HEK293 (cell line): ENCODE measurements at regions not wholly inside any gene's neighbourhood (a gene's known extent, or its start where the extent isn't known, plus 50 kb on each side); places are given as distances from the start of the nearest gene placed in this dataset.

Experiments
- ZNF394 ChIP-seq: fragments of 450-650 bp; formaldehyde crosslinking; IDR thresholded peaks from 2 replicates; pipeline ENCODE4 v1.5.1; 2016; ENCODE audit warnings: missing biosample characterization, missing genetic modification characterization, mild to moderate bottlenecking, moderate library complexity, borderline replicate concordance
- ZNF513 ChIP-seq: fragments of 450-650 bp; IDR thresholded peaks from 2 replicates; pipeline ENCODE4 v1.5.1; 2018; ENCODE audit warnings: missing biosample characterization, missing genetic modification characterization
- ZNF621 ChIP-seq: fragments of 450-650 bp; formaldehyde crosslinking; IDR thresholded peaks from 2 replicates; pipeline ENCODE4 v1.5.1; 2017; ENCODE audit warnings: missing biosample characterization, missing genetic modification characterization
- TF ChIP-seq, protein P1 (sequence below): fragments of 450-650 bp; formaldehyde crosslinking; IDR thresholded peaks from 2 replicates; pipeline ENCODE4 v1.5.1; 2016; ENCODE audit warnings: missing biosample characterization, missing genetic modification characterization

DNA sequence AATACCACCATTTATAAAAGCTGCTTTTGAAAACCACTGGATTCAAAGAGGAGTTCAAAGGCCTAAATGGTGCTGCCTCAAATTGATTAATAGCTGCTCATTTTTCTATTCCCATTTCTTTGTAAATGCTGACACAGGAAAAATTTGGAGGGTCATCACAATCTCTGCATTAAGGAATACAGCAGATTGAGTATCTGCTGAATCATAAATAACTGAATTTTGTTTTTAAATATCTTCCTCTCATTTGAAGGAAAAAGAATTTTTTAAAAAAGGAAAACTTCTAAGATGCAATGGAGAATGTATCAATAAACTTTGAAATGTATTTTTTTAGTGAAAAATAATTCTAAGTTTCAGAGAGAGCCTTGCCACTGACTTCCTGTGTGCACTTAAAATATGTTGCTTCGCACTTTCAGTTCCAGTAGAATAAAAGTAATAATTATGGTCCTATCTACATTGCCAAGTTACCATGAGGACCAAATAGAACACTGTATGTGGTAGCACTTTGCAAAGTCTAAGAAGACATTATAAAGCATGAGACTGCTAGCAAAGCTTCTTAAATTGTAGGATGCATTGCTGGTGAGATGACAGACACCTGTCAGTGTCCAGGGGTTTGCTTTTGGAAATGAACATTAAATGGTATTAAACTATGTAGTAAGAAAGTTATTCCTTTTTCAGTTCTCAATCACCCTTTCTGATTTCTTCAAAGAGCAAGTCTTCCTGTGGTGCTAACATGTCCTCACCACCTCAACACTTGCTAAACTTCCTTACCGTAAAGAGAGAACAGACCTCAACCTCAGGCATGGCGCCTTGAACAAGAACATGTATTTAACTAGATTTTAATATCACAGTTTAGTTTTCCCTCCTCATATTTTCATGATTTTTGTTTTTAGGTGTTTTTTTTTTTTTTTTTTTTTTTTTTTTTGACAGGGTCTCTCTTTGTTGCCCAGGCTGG, 555.1 kb downstream of the EBF1 start:
- no peak for TF ChIP-seq ZNF621 (tag by site-specific recombination)
- TF ChIP-seq, protein P1, sequence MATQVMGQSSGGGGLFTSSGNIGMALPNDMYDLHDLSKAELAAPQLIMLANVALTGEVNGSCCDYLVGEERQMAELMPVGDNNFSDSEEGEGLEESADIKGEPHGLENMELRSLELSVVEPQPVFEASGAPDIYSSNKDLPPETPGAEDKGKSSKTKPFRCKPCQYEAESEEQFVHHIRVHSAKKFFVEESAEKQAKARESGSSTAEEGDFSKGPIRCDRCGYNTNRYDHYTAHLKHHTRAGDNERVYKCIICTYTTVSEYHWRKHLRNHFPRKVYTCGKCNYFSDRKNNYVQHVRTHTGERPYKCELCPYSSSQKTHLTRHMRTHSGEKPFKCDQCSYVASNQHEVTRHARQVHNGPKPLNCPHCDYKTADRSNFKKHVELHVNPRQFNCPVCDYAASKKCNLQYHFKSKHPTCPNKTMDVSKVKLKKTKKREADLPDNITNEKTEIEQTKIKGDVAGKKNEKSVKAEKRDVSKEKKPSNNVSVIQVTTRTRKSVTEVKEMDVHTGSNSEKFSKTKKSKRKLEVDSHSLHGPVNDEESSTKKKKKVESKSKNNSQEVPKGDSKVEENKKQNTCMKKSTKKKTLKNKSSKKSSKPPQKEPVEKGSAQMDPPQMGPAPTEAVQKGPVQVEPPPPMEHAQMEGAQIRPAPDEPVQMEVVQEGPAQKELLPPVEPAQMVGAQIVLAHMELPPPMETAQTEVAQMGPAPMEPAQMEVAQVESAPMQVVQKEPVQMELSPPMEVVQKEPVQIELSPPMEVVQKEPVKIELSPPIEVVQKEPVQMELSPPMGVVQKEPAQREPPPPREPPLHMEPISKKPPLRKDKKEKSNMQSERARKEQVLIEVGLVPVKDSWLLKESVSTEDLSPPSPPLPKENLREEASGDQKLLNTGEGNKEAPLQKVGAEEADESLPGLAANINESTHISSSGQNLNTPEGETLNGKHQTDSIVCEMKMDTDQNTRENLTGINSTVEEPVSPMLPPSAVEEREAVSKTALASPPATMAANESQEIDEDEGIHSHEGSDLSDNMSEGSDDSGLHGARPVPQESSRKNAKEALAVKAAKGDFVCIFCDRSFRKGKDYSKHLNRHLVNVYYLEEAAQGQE (tag by site-specific recombination) = no peak
- no peak for TF ChIP-seq ZNF513 (tag by site-specific recombination)
- TF ChIP-seq ZNF394 (tag by site-specific recombination) = no peak
